Fibroblast of lung (primary cell): ENCODE measurements at regions not wholly inside any gene's neighbourhood (a gene's known extent, or its start where the extent isn't known, plus 50 kb on each side); places are given as distances from the start of the nearest gene placed in this dataset.

ENCODE experiments used
- DNase-seq, 2 donors: peaks; one replicate each; pipeline versions ENCODE4 v3.0.0 to v3.0.0-alpha.2; 2010; ENCODE audit warnings: low read depth in 2 of 2
- H2AFZ ChIP-seq: 2 replicates; pipeline ENCODE4 v1.5.1; 2012; ENCODE audit warnings: low read length, control low read depth, inconsistent platforms
- H3K27ac ChIP-seq: 2 replicates; pipeline ENCODE4 v1.5.1; 2011; ENCODE audit warnings: low read length, control low read depth; ENCODE audit not compliant: insufficient read depth
- H3K27me3 ChIP-seq: 2 replicates; pipeline ENCODE4 v1.5.1; 2011; ENCODE audit warnings: mild to moderate bottlenecking, low read length; ENCODE audit not compliant: control insufficient read depth, insufficient read depth
- H3K36me3 ChIP-seq: 2 replicates; pipeline ENCODE4 v1.5.1; 2011; ENCODE audit warnings: low read length; ENCODE audit not compliant: control insufficient read depth, insufficient read depth
- H3K4me1 ChIP-seq: 2 replicates; pipeline ENCODE4 v1.5.1; 2011; ENCODE audit warnings: low read length; ENCODE audit not compliant: control insufficient read depth, insufficient read depth; ENCODE audit errors: extremely low read depth
- H3K4me2 ChIP-seq: 2 replicates; pipeline ENCODE4 v1.5.1; 2011; ENCODE audit warnings: low read length, control low read depth; ENCODE audit not compliant: insufficient read depth; ENCODE audit errors: extremely low read depth
- H3K4me3 ChIP-seq, 4 experiments: fragments of 200-600 bp in 1 of 4; sonication (generic) in 1 of 4; replicated peaks in 1 of 4; 2 replicates each; pipeline ENCODE4 v1.5.1; 2011 to 2016; ENCODE audit warnings: low read length in 4 of 4, low read depth in 3 of 4, mild to moderate bottlenecking in 3 of 4, control low read depth in 2 of 4, inconsistent platforms in 1 of 4, mixed read lengths in 1 of 4; ENCODE audit not compliant: insufficient read depth in 1 of 4; ENCODE audit errors: control extremely low read depth in 1 of 4
- H3K79me2 ChIP-seq: 2 replicates; pipeline ENCODE4 v1.5.1; 2012; ENCODE audit warnings: mild to moderate bottlenecking, low read length, inconsistent platforms; ENCODE audit not compliant: control insufficient read depth, insufficient read depth
- H3K9ac ChIP-seq: 2 replicates; pipeline ENCODE4 v1.5.1; 2011; ENCODE audit warnings: mild to moderate bottlenecking, low read length, control low read depth; ENCODE audit not compliant: insufficient read depth
- H3K9me3 ChIP-seq: 2 replicates; pipeline ENCODE4 v1.5.1; 2012; ENCODE audit warnings: low read depth, low read length; ENCODE audit not compliant: control insufficient read depth, insufficient read depth
- H4K20me1 ChIP-seq: 2 replicates; pipeline ENCODE4 v1.5.1; 2011; ENCODE audit warnings: low read length; ENCODE audit not compliant: control insufficient read depth, insufficient read depth; ENCODE audit errors: extremely low read depth
- EZH2 ChIP-seq: IDR thresholded peaks from 2 replicates; pipeline ENCODE4 v1.5.1; 2012; ENCODE audit warnings: low read length, control low read depth, mild to moderate bottlenecking; ENCODE audit errors: missing control alignments
- TF ChIP-seq, protein P1 (sequence below), 2 donors: IDR thresholded peaks in 1 of 2; conservative IDR thresholded peaks in 1 of 2; 1 replicate in 1 of 2; 2 replicates in 1 of 2; pipeline ENCODE4 v1.5.1; 2011 to 2012; ENCODE audit warnings: low read length in 2 of 2, control low read depth in 1 of 2, inconsistent platforms in 1 of 2, low read depth in 1 of 2, mild to moderate bottlenecking in 1 of 2

DNA sequence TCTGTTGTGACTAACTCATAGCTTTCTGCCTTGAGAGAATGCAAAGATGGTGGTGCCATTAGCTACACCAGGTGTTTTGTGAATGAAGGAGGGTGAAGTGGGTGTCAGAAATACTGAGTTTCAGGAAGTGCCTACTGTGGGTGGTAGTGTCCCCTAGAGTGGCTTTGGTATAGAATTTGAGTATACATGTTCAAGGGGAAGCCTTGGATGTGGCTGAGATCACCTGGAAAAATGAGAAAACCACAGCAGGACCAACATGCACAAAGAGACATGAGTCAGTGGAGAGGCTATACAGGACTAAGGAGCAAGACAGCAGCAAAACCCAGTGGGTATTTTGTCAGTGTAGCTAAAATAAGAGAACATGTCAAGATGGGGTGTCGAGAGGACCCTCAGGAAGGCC lies 204.3 kb upstream of the TBL1X start:
- no peak overlapping the region for H3K27ac ChIP-seq
- no peaks in the 10 kb centered on the region for H3K4me1 ChIP-seq
- no peak overlapping the region for H2AFZ ChIP-seq
- H3K27me3 ChIP-seq: no peaks in the 10 kb centered on the region
- H3K79me2 ChIP-seq: no peaks in the 10 kb centered on the region
- TF ChIP-seq, protein P1, sequence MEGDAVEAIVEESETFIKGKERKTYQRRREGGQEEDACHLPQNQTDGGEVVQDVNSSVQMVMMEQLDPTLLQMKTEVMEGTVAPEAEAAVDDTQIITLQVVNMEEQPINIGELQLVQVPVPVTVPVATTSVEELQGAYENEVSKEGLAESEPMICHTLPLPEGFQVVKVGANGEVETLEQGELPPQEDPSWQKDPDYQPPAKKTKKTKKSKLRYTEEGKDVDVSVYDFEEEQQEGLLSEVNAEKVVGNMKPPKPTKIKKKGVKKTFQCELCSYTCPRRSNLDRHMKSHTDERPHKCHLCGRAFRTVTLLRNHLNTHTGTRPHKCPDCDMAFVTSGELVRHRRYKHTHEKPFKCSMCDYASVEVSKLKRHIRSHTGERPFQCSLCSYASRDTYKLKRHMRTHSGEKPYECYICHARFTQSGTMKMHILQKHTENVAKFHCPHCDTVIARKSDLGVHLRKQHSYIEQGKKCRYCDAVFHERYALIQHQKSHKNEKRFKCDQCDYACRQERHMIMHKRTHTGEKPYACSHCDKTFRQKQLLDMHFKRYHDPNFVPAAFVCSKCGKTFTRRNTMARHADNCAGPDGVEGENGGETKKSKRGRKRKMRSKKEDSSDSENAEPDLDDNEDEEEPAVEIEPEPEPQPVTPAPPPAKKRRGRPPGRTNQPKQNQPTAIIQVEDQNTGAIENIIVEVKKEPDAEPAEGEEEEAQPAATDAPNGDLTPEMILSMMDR (conservative IDR thresholded peaks at IDR 0.05 in 1 of 2, IDR thresholded peaks at IDR 0.05 in 1 of 2; ENCODE audit: low read depth in 1 of 2, low read length in 2 of 2): no peak
- TF ChIP-seq EZH2: no peak
- H3K9ac ChIP-seq: no peak overlapping the region
- H3K36me3 ChIP-seq: no peaks in the 10 kb centered on the region
- no peaks in the 10 kb centered on the region for H4K20me1 ChIP-seq
- H3K9me3 ChIP-seq: no peaks in the 10 kb centered on the region
- no peak for DNase-seq
- no peak overlapping the region for H3K4me3 ChIP-seq
- no peak overlapping the region for H3K4me2 ChIP-seq

DNA sequence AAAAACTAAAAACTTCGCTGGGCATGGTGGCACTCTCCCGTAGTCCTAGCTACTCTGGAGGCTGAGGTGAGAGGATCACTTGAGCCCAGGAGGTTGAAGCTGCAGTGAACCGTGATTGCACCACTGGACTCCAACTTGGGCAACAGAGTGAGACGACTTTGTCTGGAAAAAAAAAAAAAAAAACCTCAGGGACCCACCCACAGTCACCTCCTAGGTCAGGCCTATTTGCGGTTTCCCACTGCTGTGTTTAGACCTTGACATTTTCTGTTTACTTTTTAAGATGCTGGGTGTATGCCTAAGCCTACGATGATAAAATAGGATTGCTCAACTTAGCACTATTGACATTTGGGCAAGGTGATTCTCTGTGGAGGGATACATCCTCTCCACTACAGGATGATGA lies 197.4 kb upstream of the TBL1X start:
- Histone ChIP-seq H3K27ac (no peak overlapping the region), H3K27me3 (no peaks in the 10 kb centered on the region), H3K9ac (no peak overlapping the region), H3K79me2 (no peaks in the 10 kb centered on the region), H3K4me1 (no peaks in the 10 kb centered on the region), H3K4me2 (no peak overlapping the region), H4K20me1 (no peaks in the 10 kb centered on the region), H3K9me3 (no peaks in the 10 kb centered on the region), H3K36me3 (no peaks in the 10 kb centered on the region), H2AFZ (no peak overlapping the region), H3K4me3 (no peak overlapping the region)
- DNase-seq: peak in 1 of 2 donors; percentile 49
- TF ChIP-seq, protein P1 (conservative IDR thresholded peaks at IDR 0.05 in 1 of 2, IDR thresholded peaks at IDR 0.05 in 1 of 2; ENCODE audit: low read depth in 1 of 2, low read length in 2 of 2): no peak
- TF ChIP-seq EZH2: no peak

DNA sequence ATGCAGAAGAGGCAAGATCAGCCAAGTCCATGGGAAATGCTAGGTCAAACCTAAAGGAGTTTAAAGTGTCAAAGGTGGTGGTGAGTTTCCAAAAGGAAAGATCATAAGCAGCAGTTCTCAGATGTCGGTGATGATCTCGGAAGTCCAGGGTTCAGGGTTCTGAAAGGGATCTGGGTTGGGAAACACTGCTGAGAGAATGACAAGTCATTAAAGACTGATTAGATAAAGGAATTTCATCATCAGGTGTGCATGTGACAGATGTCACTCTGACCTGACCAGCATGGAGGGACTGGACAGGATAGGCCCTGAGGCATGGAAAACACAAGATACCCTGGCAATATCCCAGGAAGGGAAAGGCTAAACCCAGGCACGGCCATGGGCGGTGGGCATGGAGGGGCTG lies 195.7 kb upstream of the TBL1X start:
- no peaks in the 10 kb centered on the region for H4K20me1 ChIP-seq
- no peak overlapping the region for H3K4me2 ChIP-seq
- H3K79me2 ChIP-seq: no peaks in the 10 kb centered on the region
- H3K9me3 ChIP-seq: no peaks in the 10 kb centered on the region
- no peak overlapping the region for H3K4me3 ChIP-seq
- H3K36me3 ChIP-seq: no peaks in the 10 kb centered on the region
- H3K4me1 ChIP-seq: no peaks in the 10 kb centered on the region
- no peak for TF ChIP-seq EZH2
- TF ChIP-seq, protein P1 (conservative IDR thresholded peaks at IDR 0.05 in 1 of 2, IDR thresholded peaks at IDR 0.05 in 1 of 2; ENCODE audit: low read depth in 1 of 2, low read length in 2 of 2): no peak
- H3K9ac ChIP-seq: no peak overlapping the region
- H2AFZ ChIP-seq: no peak overlapping the region
- no peak for DNase-seq
- H3K27ac ChIP-seq: no peak overlapping the region
- no peaks in the 10 kb centered on the region for H3K27me3 ChIP-seq
